WTC11 (cell line): ENCODE measurements at regions not wholly inside any gene's neighbourhood (a gene's known extent, or its start where the extent isn't known, plus 50 kb on each side); places are given as distances from the start of the nearest gene placed in this dataset.

Experiments
- ATAC-seq: fragments of 200-7000 bp; cut with Tn5 transposase; 2 replicates; pipeline ENCODE4 v1.10.0; 2021; ENCODE audit warnings: mild to moderate bottlenecking, moderate library complexity
- CTCF ChIA-PET: fragments of 300-600 bp; sonication (Branson Sonifier 250); formaldehyde crosslinking; loops from one replicate; lab custom pipeline; 2021; ENCODE audit warnings: antibody characterized with exemption; lab: Charles Lee
- POLR2A ChIA-PET: fragments of 350-600 bp; sonication (Branson Sonifier 250); formaldehyde crosslinking; loops from one replicate; lab custom pipeline; 2021; ENCODE audit warnings: antibody characterized with exemption; lab: Charles Lee
- DNase-seq: peaks from one replicate; pipeline ENCODE4 v3.0.0; 2021; ENCODE audit warnings: low spot score
- H3K27ac Mint-ChIP-seq: 2 replicates; pipeline ENCODE4 v1.8.0; 2021; ENCODE audit warnings: mixed read lengths
- H3K27me3 Mint-ChIP-seq: 2 replicates; pipeline ENCODE4 v1.8.0; 2021; ENCODE audit warnings: low read depth, mild to moderate bottlenecking, moderate library complexity, mixed read lengths
- H3K36me3 Mint-ChIP-seq: 2 replicates; pipeline ENCODE4 v1.8.0; 2021; ENCODE audit warnings: mixed read lengths
- H3K4me1 Mint-ChIP-seq: 2 replicates; pipeline ENCODE4 v1.8.0; 2022; ENCODE audit warnings: mixed read lengths
- H3K4me3 Mint-ChIP-seq: 2 replicates; pipeline ENCODE4 v1.8.0; 2021; ENCODE audit warnings: mild to moderate bottlenecking, moderate library complexity, mixed read lengths
- H3K9me3 Mint-ChIP-seq: 2 replicates; pipeline ENCODE4 v1.8.0; 2021; ENCODE audit warnings: mixed read lengths
- CREB1 ChIP-seq: sonication (generic); formaldehyde crosslinking; IDR thresholded peaks from 2 replicates; pipeline ENCODE4 v1.8.0; 2023; ENCODE audit warnings: mild to moderate bottlenecking, missing genetic modification reagents
- JUN ChIP-seq: sonication (generic); formaldehyde crosslinking; IDR thresholded peaks from 2 replicates; pipeline ENCODE4 v1.8.0; 2023; ENCODE audit warnings: mild to moderate bottlenecking, missing genetic modification reagents
- ZNF121 ChIP-seq: sonication (generic); formaldehyde crosslinking; IDR thresholded peaks from 2 replicates; pipeline ENCODE4 v1.8.0; 2023; ENCODE audit warnings: missing genetic modification reagents
- ZNF138 ChIP-seq: sonication (generic); formaldehyde crosslinking; conservative IDR thresholded peaks from 2 replicates; pipeline ENCODE4 v1.8.1; 2022; ENCODE audit warnings: mild to moderate bottlenecking, moderate library complexity, missing genetic modification reagents
- ZNF219 ChIP-seq: sonication (generic); formaldehyde crosslinking; IDR thresholded peaks from 2 replicates; pipeline ENCODE4 v1.8.0; 2023; ENCODE audit warnings: missing genetic modification reagents, mild to moderate bottlenecking, borderline replicate concordance
- ZNF232 ChIP-seq: sonication (generic); formaldehyde crosslinking; IDR thresholded peaks from 2 replicates; pipeline ENCODE4 v1.8.0; 2022; ENCODE audit warnings: mild to moderate bottlenecking, missing genetic modification reagents
- ZNF396 ChIP-seq: fragments of 250-450 bp; sonication (Bioruptor Pico); IDR thresholded peaks from 2 replicates; pipeline ENCODE4 v1.8.0; 2021; ENCODE audit warnings: mild to moderate bottlenecking, moderate library complexity, borderline replicate concordance
- ZNF416 ChIP-seq: fragments of 250-450 bp; sonication (Bioruptor Pico); IDR thresholded peaks from 2 replicates; pipeline ENCODE4 v1.9.0; 2021; ENCODE audit warnings: mild to moderate bottlenecking, inconsistent platforms
- ZNF671 ChIP-seq: fragments of 250-450 bp; sonication (Bioruptor Pico); IDR thresholded peaks from 2 replicates; pipeline ENCODE4 v1.8.0; 2021; ENCODE audit warnings: mild to moderate bottlenecking
- TF ChIP-seq, protein P1 (sequence below): fragments of 250-450 bp; sonication (Bioruptor Pico); IDR thresholded peaks from 2 replicates; pipeline ENCODE4 v2.1.2; 2022; ENCODE audit warnings: mild to moderate bottlenecking, moderate library complexity
- TF ChIP-seq, protein P2 (sequence below): sonication (generic); formaldehyde crosslinking; IDR thresholded peaks from 2 replicates; pipeline ENCODE4 v1.8.0; 2022; ENCODE audit warnings: missing genetic modification reagents
- TF ChIP-seq, protein P3 (sequence below): sonication (generic); formaldehyde crosslinking; IDR thresholded peaks from 2 replicates; pipeline ENCODE4 v1.8.1; 2023; ENCODE audit warnings: mild to moderate bottlenecking, missing genetic modification reagents
- TF ChIP-seq, protein P4 (sequence below): sonication (generic); formaldehyde crosslinking; IDR thresholded peaks from 2 replicates; pipeline ENCODE4 v1.8.0; 2022; ENCODE audit warnings: mild to moderate bottlenecking, missing genetic modification reagents
- TF ChIP-seq, protein P5 (sequence below): fragments of 250-450 bp; sonication (Bioruptor Pico); conservative IDR thresholded peaks from 2 replicates; pipeline ENCODE4 v1.9.0; 2021; ENCODE audit warnings: mild to moderate bottlenecking
- TF ChIP-seq, protein P6 (sequence below): sonication (generic); formaldehyde crosslinking; IDR thresholded peaks from 2 replicates; pipeline ENCODE4 v1.8.1; 2023; ENCODE audit warnings: mild to moderate bottlenecking, missing genetic modification reagents, moderate library complexity
- TF ChIP-seq, protein P7 (sequence below): fragments of 250-450 bp; sonication (Bioruptor Pico); IDR thresholded peaks from 2 replicates; pipeline ENCODE4 v1.9.0; 2021; ENCODE audit warnings: mild to moderate bottlenecking, borderline replicate concordance
- TF ChIP-seq, protein P8 (sequence below): sonication (generic); formaldehyde crosslinking; IDR thresholded peaks from 2 replicates; pipeline ENCODE4 v1.8.0; 2023; ENCODE audit warnings: mild to moderate bottlenecking, missing genetic modification reagents

DNA sequence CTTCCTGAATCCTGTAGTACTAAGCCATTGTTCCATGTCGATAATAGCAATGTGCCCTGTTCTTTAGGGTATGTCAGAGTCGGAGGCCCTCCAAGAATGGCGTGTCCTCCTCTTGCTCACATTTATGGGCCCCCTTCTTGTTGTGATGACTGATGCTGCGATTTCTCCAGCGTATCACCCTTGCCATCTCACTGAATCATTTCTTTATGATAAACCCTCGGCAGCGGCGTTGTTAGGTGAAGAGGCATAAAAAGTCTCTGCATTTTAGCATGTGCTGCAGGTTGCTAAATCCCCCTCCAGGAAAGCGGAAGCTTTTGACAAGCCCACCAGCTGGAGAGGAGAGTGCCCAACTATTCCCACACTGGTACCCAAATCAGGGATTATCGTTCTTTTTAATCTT, 1045.3 kb downstream of the BRD1 start:
- ATAC-seq = no peak; the same call in 1 of the 2 replicates
- Mint-ChIP-seq H3K27ac (peak overlapping the region; percentile 44; the same call in 1 of the 2 replicates), H3K4me1 (peaks cover 22% of the 10 kb centered on the region), H3K27me3 (no peaks in the 10 kb centered on the region; the same call in 1 of the 2 replicates), H3K4me3 (no peak overlapping the region), H3K9me3 (peaks cover 5% of the 10 kb centered on the region), H3K36me3 (peaks cover 2% of the 10 kb centered on the region; the same call in 1 of the 2 replicates)
- TF ChIP-seq, protein P1, sequence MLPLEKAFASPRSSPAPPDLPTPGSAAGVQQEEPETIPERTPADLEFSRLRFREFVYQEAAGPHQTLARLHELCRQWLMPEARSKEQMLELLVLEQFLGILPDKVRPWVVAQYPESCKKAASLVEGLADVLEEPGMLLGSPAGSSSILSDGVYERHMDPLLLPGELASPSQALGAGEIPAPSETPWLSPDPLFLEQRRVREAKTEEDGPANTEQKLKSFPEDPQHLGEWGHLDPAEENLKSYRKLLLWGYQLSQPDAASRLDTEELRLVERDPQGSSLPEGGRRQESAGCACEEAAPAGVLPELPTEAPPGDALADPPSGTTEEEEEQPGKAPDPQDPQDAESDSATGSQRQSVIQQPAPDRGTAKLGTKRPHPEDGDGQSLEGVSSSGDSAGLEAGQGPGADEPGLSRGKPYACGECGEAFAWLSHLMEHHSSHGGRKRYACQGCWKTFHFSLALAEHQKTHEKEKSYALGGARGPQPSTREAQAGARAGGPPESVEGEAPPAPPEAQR (CRISPR knock-in tag) = no peak
- TF ChIP-seq, protein P2, sequence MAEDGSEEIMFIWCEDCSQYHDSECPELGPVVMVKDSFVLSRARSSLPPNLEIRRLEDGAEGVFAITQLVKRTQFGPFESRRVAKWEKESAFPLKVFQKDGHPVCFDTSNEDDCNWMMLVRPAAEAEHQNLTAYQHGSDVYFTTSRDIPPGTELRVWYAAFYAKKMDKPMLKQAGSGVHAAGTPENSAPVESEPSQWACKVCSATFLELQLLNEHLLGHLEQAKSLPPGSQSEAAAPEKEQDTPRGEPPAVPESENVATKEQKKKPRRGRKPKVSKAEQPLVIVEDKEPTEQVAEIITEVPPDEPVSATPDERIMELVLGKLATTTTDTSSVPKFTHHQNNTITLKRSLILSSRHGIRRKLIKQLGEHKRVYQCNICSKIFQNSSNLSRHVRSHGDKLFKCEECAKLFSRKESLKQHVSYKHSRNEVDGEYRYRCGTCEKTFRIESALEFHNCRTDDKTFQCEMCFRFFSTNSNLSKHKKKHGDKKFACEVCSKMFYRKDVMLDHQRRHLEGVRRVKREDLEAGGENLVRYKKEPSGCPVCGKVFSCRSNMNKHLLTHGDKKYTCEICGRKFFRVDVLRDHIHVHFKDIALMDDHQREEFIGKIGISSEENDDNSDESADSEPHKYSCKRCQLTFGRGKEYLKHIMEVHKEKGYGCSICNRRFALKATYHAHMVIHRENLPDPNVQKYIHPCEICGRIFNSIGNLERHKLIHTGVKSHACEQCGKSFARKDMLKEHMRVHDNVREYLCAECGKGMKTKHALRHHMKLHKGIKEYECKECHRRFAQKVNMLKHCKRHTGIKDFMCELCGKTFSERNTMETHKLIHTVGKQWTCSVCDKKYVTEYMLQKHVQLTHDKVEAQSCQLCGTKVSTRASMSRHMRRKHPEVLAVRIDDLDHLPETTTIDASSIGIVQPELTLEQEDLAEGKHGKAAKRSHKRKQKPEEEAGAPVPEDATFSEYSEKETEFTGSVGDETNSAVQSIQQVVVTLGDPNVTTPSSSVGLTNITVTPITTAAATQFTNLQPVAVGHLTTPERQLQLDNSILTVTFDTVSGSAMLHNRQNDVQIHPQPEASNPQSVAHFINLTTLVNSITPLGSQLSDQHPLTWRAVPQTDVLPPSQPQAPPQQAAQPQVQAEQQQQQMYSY (CRISPR knock-in tag) = no peak
- no peak for TF ChIP-seq ZNF396 (CRISPR knock-in tag)
- TF ChIP-seq ZNF138 (CRISPR knock-in tag) = no peak
- TF ChIP-seq ZNF232 (CRISPR knock-in tag) = no peak
- TF ChIP-seq, protein P3, sequence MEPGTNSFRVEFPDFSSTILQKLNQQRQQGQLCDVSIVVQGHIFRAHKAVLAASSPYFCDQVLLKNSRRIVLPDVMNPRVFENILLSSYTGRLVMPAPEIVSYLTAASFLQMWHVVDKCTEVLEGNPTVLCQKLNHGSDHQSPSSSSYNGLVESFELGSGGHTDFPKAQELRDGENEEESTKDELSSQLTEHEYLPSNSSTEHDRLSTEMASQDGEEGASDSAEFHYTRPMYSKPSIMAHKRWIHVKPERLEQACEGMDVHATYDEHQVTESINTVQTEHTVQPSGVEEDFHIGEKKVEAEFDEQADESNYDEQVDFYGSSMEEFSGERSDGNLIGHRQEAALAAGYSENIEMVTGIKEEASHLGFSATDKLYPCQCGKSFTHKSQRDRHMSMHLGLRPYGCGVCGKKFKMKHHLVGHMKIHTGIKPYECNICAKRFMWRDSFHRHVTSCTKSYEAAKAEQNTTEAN = no peak
- no peak for TF ChIP-seq ZNF416 (CRISPR knock-in tag)
- TF ChIP-seq ZNF219 (CRISPR knock-in tag) = no peak
- no peak for TF ChIP-seq CREB1 (CRISPR knock-in tag)
- TF ChIP-seq, protein P4, sequence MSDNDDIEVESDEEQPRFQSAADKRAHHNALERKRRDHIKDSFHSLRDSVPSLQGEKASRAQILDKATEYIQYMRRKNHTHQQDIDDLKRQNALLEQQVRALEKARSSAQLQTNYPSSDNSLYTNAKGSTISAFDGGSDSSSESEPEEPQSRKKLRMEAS (CRISPR knock-in tag) = no peak
- TF ChIP-seq, protein P5, sequence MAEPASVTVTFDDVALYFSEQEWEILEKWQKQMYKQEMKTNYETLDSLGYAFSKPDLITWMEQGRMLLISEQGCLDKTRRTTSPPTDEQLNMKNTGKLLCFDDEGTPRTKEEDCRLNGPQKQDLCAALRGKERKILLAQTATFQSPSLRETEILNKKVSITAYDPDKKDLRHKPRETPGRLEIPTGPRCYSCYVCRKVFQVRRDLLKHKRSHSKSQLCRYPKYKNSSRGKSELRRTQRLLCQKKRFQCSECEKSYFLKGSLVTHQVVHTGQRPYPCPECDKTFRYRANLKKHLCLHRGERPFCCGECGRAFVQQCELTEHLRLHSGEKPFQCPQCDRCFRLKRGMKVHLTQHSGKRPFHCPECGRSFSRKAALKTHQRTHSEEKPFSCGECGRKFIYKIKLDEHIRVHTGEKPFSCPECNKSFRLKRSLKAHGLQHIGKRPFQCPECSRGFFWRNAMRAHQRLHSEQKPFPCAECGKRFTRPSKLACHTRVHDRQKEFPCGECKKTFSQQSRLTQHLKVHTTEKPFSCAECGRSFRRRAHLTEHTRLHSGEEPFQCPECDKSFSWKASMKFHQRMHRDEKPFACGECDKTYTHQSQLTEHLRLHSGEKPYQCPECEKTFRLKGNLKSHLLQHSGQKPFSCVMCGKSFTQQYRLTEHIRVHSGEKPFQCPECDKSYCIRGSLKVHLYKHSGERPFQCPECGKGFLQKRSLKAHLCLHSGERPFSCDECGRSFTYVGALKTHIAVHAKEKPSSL (CRISPR knock-in tag) = no peak
- TF ChIP-seq, protein P6, sequence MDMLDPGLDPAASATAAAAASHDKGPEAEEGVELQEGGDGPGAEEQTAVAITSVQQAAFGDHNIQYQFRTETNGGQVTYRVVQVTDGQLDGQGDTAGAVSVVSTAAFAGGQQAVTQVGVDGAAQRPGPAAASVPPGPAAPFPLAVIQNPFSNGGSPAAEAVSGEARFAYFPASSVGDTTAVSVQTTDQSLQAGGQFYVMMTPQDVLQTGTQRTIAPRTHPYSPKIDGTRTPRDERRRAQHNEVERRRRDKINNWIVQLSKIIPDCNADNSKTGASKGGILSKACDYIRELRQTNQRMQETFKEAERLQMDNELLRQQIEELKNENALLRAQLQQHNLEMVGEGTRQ (CRISPR knock-in tag) = no peak
- TF ChIP-seq, protein P7, sequence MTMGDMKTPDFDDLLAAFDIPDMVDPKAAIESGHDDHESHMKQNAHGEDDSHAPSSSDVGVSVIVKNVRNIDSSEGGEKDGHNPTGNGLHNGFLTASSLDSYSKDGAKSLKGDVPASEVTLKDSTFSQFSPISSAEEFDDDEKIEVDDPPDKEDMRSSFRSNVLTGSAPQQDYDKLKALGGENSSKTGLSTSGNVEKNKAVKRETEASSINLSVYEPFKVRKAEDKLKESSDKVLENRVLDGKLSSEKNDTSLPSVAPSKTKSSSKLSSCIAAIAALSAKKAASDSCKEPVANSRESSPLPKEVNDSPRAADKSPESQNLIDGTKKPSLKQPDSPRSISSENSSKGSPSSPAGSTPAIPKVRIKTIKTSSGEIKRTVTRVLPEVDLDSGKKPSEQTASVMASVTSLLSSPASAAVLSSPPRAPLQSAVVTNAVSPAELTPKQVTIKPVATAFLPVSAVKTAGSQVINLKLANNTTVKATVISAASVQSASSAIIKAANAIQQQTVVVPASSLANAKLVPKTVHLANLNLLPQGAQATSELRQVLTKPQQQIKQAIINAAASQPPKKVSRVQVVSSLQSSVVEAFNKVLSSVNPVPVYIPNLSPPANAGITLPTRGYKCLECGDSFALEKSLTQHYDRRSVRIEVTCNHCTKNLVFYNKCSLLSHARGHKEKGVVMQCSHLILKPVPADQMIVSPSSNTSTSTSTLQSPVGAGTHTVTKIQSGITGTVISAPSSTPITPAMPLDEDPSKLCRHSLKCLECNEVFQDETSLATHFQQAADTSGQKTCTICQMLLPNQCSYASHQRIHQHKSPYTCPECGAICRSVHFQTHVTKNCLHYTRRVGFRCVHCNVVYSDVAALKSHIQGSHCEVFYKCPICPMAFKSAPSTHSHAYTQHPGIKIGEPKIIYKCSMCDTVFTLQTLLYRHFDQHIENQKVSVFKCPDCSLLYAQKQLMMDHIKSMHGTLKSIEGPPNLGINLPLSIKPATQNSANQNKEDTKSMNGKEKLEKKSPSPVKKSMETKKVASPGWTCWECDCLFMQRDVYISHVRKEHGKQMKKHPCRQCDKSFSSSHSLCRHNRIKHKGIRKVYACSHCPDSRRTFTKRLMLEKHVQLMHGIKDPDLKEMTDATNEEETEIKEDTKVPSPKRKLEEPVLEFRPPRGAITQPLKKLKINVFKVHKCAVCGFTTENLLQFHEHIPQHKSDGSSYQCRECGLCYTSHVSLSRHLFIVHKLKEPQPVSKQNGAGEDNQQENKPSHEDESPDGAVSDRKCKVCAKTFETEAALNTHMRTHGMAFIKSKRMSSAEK (CRISPR knock-in tag) = no peak
- no peak for TF ChIP-seq JUN
- TF ChIP-seq ZNF121 (CRISPR knock-in tag) = no peak
- TF ChIP-seq, protein P8, sequence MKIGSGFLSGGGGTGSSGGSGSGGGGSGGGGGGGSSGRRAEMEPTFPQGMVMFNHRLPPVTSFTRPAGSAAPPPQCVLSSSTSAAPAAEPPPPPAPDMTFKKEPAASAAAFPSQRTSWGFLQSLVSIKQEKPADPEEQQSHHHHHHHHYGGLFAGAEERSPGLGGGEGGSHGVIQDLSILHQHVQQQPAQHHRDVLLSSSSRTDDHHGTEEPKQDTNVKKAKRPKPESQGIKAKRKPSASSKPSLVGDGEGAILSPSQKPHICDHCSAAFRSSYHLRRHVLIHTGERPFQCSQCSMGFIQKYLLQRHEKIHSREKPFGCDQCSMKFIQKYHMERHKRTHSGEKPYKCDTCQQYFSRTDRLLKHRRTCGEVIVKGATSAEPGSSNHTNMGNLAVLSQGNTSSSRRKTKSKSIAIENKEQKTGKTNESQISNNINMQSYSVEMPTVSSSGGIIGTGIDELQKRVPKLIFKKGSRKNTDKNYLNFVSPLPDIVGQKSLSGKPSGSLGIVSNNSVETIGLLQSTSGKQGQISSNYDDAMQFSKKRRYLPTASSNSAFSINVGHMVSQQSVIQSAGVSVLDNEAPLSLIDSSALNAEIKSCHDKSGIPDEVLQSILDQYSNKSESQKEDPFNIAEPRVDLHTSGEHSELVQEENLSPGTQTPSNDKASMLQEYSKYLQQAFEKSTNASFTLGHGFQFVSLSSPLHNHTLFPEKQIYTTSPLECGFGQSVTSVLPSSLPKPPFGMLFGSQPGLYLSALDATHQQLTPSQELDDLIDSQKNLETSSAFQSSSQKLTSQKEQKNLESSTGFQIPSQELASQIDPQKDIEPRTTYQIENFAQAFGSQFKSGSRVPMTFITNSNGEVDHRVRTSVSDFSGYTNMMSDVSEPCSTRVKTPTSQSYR (CRISPR knock-in tag) = no peak
- no peak for TF ChIP-seq ZNF671 (CRISPR knock-in tag)
- ChIA-PET CTCF (interaction anchor here (0.6 to 2.0 kb wide), 29 partner anchors 9 to 939 kb away, joined by 3 to 17 read pairs (median 4); no protein-coding TSS in a partner anchor), POLR2A (interaction anchor here (1.5 kb wide), 1 partner anchor 14 kb away, joined by 3 read pairs; no protein-coding TSS in a partner anchor)
- DNase-seq = no peak
